HG03045 (cell line): ENCODE measurements at regions not wholly inside any gene's neighbourhood (a gene's known extent, or its start where the extent isn't known, plus 50 kb on each side); places are given as distances from the start of the nearest gene placed in this dataset.

Source experiments
- ATAC-seq: cut with Tn5 transposase; IDR thresholded peaks from one replicate; pipeline ENCODE4 v1.9.1; 2021; ENCODE audit warnings: mild to moderate bottlenecking, moderate library complexity; ENCODE audit not compliant: unreplicated experiment

- no peak for ATAC-seq
Measured at GRCh38 chr12:125193376-125194152, 128.3 kb downstream of the AACS start.

GRCh38 chr12:125194163-125194773 lies 129.0 kb downstream of the AACS start:
- ATAC-seq = no peak

GRCh38 chr12:125194987-125195386 lies 129.8 kb downstream of the AACS start:
- no peak for ATAC-seq

- no peak for ATAC-seq
Measured at GRCh38 chr12:125197326-125197725, 132.1 kb downstream of the AACS start.

GRCh38 chr12:125198652-125199051 lies 133.4 kb downstream of the AACS start:
- ATAC-seq = no peak

- ATAC-seq = no peak
Measured at GRCh38 chr12:125201090-125201489, 135.9 kb downstream of the AACS start.

- no peak for ATAC-seq
Measured at GRCh38 chr12:125201940-125202339, 136.7 kb downstream of the AACS start.

GRCh38 chr12:125202421-125202820 lies 137.2 kb downstream of the AACS start:
- ATAC-seq = no peak

GRCh38 chr12:125203145-125203765 lies 138.0 kb downstream of the AACS start:
- ATAC-seq = no peak

GRCh38 chr12:125205386-125205785 lies 140.2 kb downstream of the AACS start:
- no peak for ATAC-seq

GRCh38 chr12:125206711-125207110 lies 141.5 kb downstream of the AACS start:
- no peak for ATAC-seq

- ATAC-seq = no peak
Measured at GRCh38 chr12:125208334-125208733, 143.1 kb downstream of the AACS start.

- ATAC-seq = no peak
Measured at GRCh38 chr12:125208942-125209341, 143.7 kb downstream of the AACS start.

- ATAC-seq = no peak
Measured at GRCh38 chr12:125210104-125210755, 145.0 kb downstream of the AACS start.

GRCh38 chr12:125211464-125211863 lies 146.2 kb downstream of the AACS start:
- no peak for ATAC-seq

GRCh38 chr12:125214289-125214688 lies 149.1 kb downstream of the AACS start:
- ATAC-seq = no peak

GRCh38 chr12:125216756-125217155 lies 151.5 kb downstream of the AACS start:
- ATAC-seq = no peak

- no peak for ATAC-seq
Measured at GRCh38 chr12:125217308-125217707, 152.1 kb downstream of the AACS start.

GRCh38 chr12:125218952-125219351 lies 153.7 kb downstream of the AACS start:
- no peak for ATAC-seq

- no peak for ATAC-seq
Measured at GRCh38 chr12:125220404-125221273, 155.4 kb downstream of the AACS start.

- ATAC-seq = no peak
Measured at GRCh38 chr12:125221602-125222001, 156.4 kb downstream of the AACS start.
